ENCODE measurements at regions not wholly inside any gene's neighbourhood (a gene's known extent, or its start where the extent isn't known, plus 50 kb on each side); places are given as distances from the start of the nearest gene placed in this dataset.

DNA sequence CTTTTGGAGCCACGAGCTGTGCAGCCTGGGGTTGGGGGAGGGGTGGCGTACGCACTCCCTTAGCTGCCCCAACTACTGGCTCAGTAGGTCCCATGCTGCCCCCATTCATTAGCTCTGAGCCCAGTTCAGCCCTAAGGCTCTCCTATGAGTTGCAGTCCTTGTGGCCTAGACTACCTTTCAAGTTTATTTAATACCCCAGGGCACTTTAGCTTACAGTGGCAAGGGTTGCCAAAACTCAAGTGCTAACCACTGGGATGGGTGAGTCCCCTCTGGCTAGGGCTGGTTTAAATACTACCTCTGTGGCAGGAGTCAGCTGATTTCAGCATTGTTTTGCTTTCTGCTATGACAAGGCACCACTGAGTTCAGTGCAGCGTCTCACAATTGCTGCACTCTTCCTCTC, 118.2 kb downstream of the ODF2L start:
- no peak overlapping the region for H3K4me3 ChIP-seq (ENCODE audit: low read length)
- DNase-seq (ENCODE audit: low read depth): peak; percentile 2
- TF ChIP-seq CTCF (IDR thresholded peaks at IDR 0.05; ENCODE audit: insufficient read depth, low read depth, low read length, missing control alignments): no peak

DNA sequence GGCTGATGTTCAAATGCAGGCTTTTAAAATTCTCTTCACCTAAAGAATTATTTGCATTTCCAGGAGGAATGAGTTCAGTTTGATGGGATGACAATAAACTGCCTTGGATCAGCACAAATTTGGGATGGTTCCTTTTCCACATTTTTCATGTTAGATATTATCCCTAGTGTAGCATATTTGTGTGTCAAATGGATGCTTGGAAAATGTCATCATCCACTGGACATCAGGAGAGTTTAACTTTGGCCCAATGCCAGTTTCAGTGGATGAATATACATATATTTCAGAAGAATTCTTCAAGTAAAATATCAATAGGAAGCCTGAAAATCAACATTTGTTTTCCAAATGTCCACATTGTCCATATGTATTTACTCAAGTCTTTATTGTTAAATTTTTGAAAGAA, 116.5 kb upstream of the COL24A1 start:
- DNase-seq (ENCODE audit: low read depth): no peak
- H3K4me3 ChIP-seq (ENCODE audit: low read length): no peak overlapping the region
- TF ChIP-seq CTCF (IDR thresholded peaks at IDR 0.05; ENCODE audit: insufficient read depth, low read depth, low read length, missing control alignments): no peak

DNA sequence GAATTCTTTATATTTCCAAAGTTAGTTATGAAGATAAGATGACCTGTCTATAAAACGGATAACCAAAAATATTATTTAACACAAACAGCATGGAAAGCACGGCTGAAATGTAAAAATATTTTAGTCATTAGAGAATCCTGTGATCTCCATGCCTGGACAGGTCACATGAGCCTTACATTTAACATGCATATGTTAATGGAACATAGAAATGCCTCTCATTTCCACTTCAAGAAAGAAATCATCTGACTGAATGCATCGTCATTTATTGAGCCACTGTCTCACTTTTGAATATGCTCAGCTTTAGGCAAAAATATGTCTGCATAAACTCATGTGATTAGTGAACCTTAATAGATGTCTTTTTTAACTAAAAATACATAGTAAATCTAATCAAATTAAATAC, 115.5 kb upstream of the COL24A1 start:
- no peak for TF ChIP-seq CTCF (IDR thresholded peaks at IDR 0.05; ENCODE audit: insufficient read depth, low read depth, low read length, missing control alignments)
- H3K4me3 ChIP-seq (ENCODE audit: low read length): no peak overlapping the region
- DNase-seq (ENCODE audit: low read depth): no peak

- H3K4me3 ChIP-seq (ENCODE audit: low read length): no peak overlapping the region
- no peak for DNase-seq (ENCODE audit: low read depth)
- no peak for TF ChIP-seq CTCF (IDR thresholded peaks at IDR 0.05; ENCODE audit: insufficient read depth, low read depth, low read length, missing control alignments)
These were observed 114.5 kb upstream of the COL24A1 start for GRCh38 chr1:86271046-86271445.

- DNase-seq (ENCODE audit: low read depth): no peak
- no peak for TF ChIP-seq CTCF (IDR thresholded peaks at IDR 0.05; ENCODE audit: insufficient read depth, low read depth, low read length, missing control alignments)
- H3K4me3 ChIP-seq (ENCODE audit: low read length): no peak overlapping the region
These were observed 106.5 kb upstream of the COL24A1 start for GRCh38 chr1:86263101-86263500.

DNA sequence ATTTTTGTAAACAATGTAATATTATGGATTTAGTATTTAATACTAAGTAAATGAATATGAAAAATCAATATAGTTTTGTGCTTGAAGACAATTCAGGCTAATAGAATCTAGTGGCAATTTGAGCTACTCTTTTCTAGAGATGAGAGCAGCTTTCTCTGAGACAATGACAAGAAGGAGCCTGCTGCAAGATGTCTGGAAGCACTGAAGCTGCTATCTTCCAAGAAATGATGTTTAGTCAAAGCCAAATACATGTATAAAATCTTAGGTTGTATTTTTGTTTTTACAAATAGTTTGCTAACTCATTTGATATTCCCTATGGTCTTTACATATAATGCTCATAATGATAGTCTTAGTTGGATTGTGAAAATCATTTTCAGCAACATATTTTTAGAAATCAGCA, 103.9 kb upstream of the COL24A1 start:
- no peak overlapping the region for H3K4me3 ChIP-seq (ENCODE audit: low read length)
- no peak for TF ChIP-seq CTCF (IDR thresholded peaks at IDR 0.05; ENCODE audit: insufficient read depth, low read depth, low read length, missing control alignments)
- DNase-seq (ENCODE audit: low read depth): no peak

DNA sequence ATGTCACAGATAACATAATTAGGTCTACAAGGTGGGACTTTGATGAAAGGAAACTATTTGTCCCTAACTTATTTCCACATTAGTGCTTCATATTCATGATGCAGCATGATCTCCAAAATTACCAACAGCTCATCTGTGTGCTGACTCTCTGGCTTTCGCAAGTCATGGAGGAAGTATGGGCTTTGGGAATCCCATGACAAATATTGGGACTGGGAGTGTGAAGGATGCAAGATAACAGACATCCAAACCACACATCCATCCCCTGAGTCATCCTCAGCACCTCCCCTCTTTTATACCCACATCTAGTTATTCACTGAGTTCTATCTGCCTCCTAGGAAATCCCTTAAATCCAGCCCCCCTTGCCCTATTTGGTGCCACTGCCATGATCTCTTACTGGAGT, 102.8 kb upstream of the COL24A1 start:
- no peak overlapping the region for H3K4me3 ChIP-seq (ENCODE audit: low read length)
- no peak for TF ChIP-seq CTCF (IDR thresholded peaks at IDR 0.05; ENCODE audit: insufficient read depth, low read depth, low read length, missing control alignments)
- peak; percentile 16 for DNase-seq (ENCODE audit: low read depth)
